Activated B cell treated with CpG ODN at 0.5 μM for 24 hours (primary cell): ENCODE measurements at regions not wholly inside any gene's neighbourhood (a gene's known extent, or its start where the extent isn't known, plus 50 kb on each side); places are given as distances from the start of the nearest gene placed in this dataset.

Source experiments
- ATAC-seq: fragments of 200-7000 bp; cut with Tn5 transposase; one replicate; pipeline ENCODE4 v1.10.0; 2021; ENCODE audit warnings: low read depth, mild to moderate bottlenecking, moderate library complexity
- CTCF ChIA-PET: fragments of 350-600 bp; sonication (Branson Sonifier 250); formaldehyde crosslinking; loops from one replicate; lab custom pipeline; 2021; ENCODE audit warnings: antibody characterized with exemption; lab: Charles Lee
- POLR2A ChIA-PET: fragments of 350-600 bp; sonication (Branson Sonifier 250); formaldehyde crosslinking; loops from one replicate; lab custom pipeline; 2021; ENCODE audit warnings: antibody characterized with exemption; lab: Charles Lee
- DNase-seq: peaks from one replicate; pipeline ENCODE4 v3.0.0; 2022
- H3K27ac Mint-ChIP-seq: one replicate; pipeline ENCODE4 v1.8.0; 2020; ENCODE audit warnings: mixed read lengths
- H3K27me3 Mint-ChIP-seq: one replicate; pipeline ENCODE4 v1.8.0; 2021; ENCODE audit warnings: mixed read lengths
- H3K36me3 Mint-ChIP-seq: one replicate; pipeline ENCODE4 v1.8.0; 2021; ENCODE audit warnings: low read depth, mixed read lengths
- H3K4me1 Mint-ChIP-seq: one replicate; pipeline ENCODE4 v1.8.0; 2021; ENCODE audit warnings: mixed read lengths
- H3K4me3 Mint-ChIP-seq: one replicate; pipeline ENCODE4 v1.8.0; 2020; ENCODE audit warnings: mild to moderate bottlenecking, mixed read lengths
- H3K9me3 Mint-ChIP-seq: one replicate; pipeline ENCODE4 v1.8.0; 2020; ENCODE audit warnings: mixed read lengths
- intact Hi-C: fragments of 100-400 bp; cut with micrococcal nuclease; formaldehyde crosslinking; loops from one replicate; pipeline ENCODE4 v1.15.1; 2024
- TF ChIP-seq, protein P1 (sequence below): fragments of 200-600 bp; IDR thresholded peaks from one replicate; pipeline ENCODE4 v1.8.0; 2022; ENCODE audit warnings: antibody characterized with exemption, mild to moderate bottlenecking

DNA sequence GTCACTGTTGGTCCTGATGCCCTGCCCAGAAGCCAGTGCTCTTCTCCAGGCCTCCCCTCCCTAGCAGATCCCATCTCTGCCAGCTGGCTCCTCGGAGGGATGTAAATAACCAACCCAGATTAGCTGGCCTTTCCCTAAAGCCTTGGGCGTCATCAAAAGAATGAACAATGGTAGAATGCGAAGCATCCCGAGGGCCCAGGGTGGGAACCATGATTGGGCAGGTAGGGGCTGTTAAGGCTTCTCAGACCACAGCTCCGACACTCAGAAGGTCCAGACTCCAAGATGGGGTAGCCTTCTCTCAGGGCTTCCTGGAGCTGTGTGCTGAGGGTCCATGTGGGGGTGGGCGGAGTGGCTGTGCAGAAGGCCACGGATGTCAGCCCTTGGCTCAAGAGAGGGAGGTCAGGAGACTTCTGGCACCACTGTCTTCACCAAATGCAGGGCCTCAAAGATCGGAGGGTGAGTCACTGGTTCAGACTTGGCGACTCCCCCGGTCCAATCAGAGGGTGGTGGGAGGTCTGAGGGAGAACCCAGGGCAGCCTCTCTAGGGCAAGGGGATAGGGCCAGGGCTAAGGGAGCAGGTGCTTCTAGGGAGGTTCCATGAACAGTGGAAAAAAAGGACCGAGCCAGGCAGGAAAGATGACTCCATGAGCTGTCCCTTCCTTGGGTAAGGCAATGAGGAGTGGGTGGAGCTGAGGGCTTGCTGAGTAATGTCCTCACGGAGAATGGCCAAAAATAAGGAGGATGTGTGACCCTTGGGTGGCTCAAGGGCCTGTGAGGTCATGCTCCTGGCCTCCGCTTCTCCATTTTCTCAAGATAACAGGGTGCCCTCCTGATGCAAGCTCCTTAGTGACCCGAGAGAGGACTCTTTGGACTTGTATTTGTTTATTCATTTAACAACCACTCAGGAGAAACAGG, 58.4 kb upstream of the EPS8L3 start:
- intact Hi-C loops: no loop called here
- CTCF ChIA-PET: no interaction called here
- Mint-ChIP-seq H3K4me1 (peaks cover 10% of the 10 kb centered on the region), H3K4me3 (no peak overlapping the region), H3K9me3 (no peaks in the 10 kb centered on the region), H3K36me3 (no peaks in the 10 kb centered on the region), H3K27ac (no peak overlapping the region), H3K27me3 (no peaks in the 10 kb centered on the region)
- ATAC-seq (no peak), DNase-seq (no peak)
- TF ChIP-seq, protein P1, sequence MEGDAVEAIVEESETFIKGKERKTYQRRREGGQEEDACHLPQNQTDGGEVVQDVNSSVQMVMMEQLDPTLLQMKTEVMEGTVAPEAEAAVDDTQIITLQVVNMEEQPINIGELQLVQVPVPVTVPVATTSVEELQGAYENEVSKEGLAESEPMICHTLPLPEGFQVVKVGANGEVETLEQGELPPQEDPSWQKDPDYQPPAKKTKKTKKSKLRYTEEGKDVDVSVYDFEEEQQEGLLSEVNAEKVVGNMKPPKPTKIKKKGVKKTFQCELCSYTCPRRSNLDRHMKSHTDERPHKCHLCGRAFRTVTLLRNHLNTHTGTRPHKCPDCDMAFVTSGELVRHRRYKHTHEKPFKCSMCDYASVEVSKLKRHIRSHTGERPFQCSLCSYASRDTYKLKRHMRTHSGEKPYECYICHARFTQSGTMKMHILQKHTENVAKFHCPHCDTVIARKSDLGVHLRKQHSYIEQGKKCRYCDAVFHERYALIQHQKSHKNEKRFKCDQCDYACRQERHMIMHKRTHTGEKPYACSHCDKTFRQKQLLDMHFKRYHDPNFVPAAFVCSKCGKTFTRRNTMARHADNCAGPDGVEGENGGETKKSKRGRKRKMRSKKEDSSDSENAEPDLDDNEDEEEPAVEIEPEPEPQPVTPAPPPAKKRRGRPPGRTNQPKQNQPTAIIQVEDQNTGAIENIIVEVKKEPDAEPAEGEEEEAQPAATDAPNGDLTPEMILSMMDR: no peak
- POLR2A ChIA-PET: no interaction called here

DNA sequence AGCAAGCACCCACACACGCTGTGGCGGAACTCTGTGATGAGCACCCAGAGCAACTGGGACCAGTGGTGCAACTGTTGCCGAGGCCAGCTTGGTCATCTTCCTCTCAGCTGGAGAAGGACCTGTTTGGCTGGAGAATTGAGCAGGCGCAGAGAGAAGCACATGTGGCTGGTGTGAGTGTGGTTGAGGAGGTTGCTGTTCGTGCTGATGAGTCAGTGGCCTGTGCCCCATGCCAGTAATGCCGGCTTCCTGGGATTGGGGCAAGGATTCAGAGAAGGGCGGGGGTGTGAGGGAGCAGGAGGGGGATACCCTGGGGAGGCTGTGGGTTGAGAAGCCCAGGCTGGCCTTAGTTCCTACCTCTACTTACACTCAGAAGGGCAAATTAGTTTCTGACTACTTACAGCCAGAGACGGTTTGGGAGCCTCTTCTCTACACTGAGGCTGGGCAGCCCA, 57.5 kb upstream of the EPS8L3 start:
- Mint-ChIP-seq H3K4me1 (peaks cover 17% of the 10 kb centered on the region), H3K27me3 (no peaks in the 10 kb centered on the region), H3K27ac (no peak overlapping the region), H3K36me3 (no peaks in the 10 kb centered on the region), H3K4me3 (no peak overlapping the region), H3K9me3 (no peaks in the 10 kb centered on the region)
- ChIA-PET POLR2A (no interaction called here), CTCF (no interaction called here)
- intact Hi-C loops: no loop called here
- DNase-seq: no peak
- TF ChIP-seq, protein P1: no peak
- no peak for ATAC-seq

DNA sequence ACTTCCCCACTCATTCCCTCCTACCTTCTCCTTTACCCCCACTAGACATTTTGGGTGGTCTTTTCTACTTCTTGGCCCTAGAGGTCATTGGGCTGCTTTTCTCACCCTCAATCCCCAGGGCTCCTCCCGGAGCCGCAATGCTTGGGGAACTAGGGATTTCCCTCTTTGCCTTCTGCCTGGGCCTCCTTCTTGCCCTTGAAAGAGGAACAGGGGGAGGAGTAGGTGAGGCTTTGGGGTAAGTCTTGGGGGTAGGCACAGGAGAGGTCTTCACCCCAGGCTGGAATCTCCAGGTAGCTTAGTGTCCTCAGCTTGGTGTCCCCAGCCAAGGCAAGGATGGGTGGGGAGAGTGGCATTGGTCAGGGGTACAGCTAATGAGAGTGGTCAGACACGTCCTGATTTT, 56.2 kb upstream of the EPS8L3 start:
- no peaks in the 10 kb centered on the region for H3K27me3 Mint-ChIP-seq
- peaks cover 4% of the 10 kb centered on the region for H3K9me3 Mint-ChIP-seq
- CTCF ChIA-PET: no interaction called here
- peaks cover 26% of the 10 kb centered on the region for H3K4me1 Mint-ChIP-seq
- no peak overlapping the region for H3K27ac Mint-ChIP-seq
- TF ChIP-seq, protein P1: no peak
- ATAC-seq: no peak
- no peak overlapping the region for H3K4me3 Mint-ChIP-seq
- POLR2A ChIA-PET: no interaction called here
- H3K36me3 Mint-ChIP-seq: no peaks in the 10 kb centered on the region
- DNase-seq: no peak
- intact Hi-C loops: no loop called here

DNA sequence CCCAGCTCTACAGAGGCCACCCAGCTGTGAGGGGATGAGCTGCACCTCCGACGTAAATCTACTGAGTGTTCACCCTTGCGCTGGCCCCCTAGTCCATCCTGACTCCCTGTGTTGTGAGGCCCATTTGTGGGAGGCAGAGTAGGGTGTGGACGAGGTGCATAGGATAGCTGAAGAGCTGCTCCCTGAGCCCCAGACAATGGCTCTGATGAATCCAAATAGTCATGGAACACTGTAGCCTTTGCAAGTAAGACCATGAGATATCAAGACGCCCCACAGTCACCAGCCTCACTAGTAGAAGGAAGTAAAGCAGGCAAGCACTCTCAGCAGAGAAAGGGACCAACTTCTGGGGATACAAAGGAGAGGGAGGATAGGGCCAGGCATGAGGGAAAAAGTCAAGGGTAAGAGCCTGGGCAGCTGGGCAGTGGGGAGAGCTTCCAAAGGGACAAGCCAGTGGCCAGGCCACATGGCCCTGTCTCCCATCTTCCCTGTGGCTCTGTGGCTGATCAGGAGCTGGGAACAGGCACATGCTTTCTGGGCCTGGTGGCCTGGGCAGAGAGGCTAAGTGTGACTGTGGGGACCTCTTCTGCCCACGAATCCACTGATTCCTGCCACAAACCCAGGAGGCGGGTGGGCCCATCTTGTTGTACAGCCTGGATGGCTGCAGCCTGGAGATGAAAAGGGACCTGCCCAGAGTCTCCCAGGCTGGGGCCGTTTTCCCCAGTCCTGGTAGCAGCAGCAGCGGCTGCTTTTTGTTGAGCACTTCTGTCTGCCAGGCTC, 55.5 kb upstream of the EPS8L3 start:
- intact Hi-C loops: no loop called here
- no peak for ATAC-seq
- Mint-ChIP-seq H3K27ac (no peak overlapping the region), H3K27me3 (no peaks in the 10 kb centered on the region), H3K4me1 (peaks cover 33% of the 10 kb centered on the region), H3K36me3 (no peaks in the 10 kb centered on the region), H3K4me3 (no peak overlapping the region), H3K9me3 (peaks cover 4% of the 10 kb centered on the region)
- POLR2A ChIA-PET: no interaction called here
- CTCF ChIA-PET: interaction anchor here (1.2 kb wide), 1 partner anchor 179 kb away, joined by 4 read pairs; no protein-coding TSS in a partner anchor
- TF ChIP-seq, protein P1: no peak
- no peak for DNase-seq
